ENCODE measurements at regions not wholly inside any gene's neighbourhood (a gene's known extent, or its start where the extent isn't known, plus 50 kb on each side); places are given as distances from the start of the nearest gene placed in this dataset.
A peak's percentile ranks its signal among the peaks of the same experiment; 100 is the strongest.
"Not testable (repeated sequence)": the region's sequence is repeated elsewhere in the genome, so short reads cannot be mapped to it uniquely, and the experiment has no call there.

GRCh38 chr9:34771007-34771406, 61.1 kb upstream of the CCL21 start:
- H3K27ac ChIP-seq: no peak overlapping the region
- no peaks in the 10 kb centered on the region for H3K9me3 ChIP-seq
- TF ChIP-seq CTCF (IDR thresholded peaks at IDR 0.05) (no peak), POLR2A (IDR thresholded peaks at IDR 0.05) (no peak)
- no peak overlapping the region for H3K4me3 ChIP-seq
- 87 to 93% methylated on average over 4 of the region's 4 CpGs for WGBS, 2 donors
- H3K4me1 ChIP-seq: no peaks in the 10 kb centered on the region
- no peaks in the 10 kb centered on the region for H3K27me3 ChIP-seq
- no peak for DNase-seq
- intact Hi-C loops (cut with DNase I; ENCODE audit: low total_unique reads): no loop called here
- H3K36me3 ChIP-seq (ENCODE audit: low read depth, missing control alignments): no peaks in the 10 kb centered on the region

- H3K36me3 ChIP-seq (ENCODE audit: low read depth, missing control alignments); H3K27me3 ChIP-seq; H3K4me3 ChIP-seq; intact Hi-C loops (cut with DNase I; ENCODE audit: low total_unique reads); H3K27ac ChIP-seq; H3K4me1 ChIP-seq; DNase-seq; H3K9me3 ChIP-seq: not testable (repeated sequence)
- WGBS, 2 donors: 67 to 76% methylated on average over 6 to 9 of the region's 9 CpGs
These were observed 57.2 kb upstream of the CCL21 start for GRCh38 chr9:34767087-34767486.

GRCh38 chr9:34760196-34761040, 50.5 kb upstream of the CCL21 start:
- H3K27me3 ChIP-seq; H3K9me3 ChIP-seq; intact Hi-C loops (cut with DNase I; ENCODE audit: low total_unique reads); H3K27ac ChIP-seq; H3K36me3 ChIP-seq (ENCODE audit: low read depth, missing control alignments); H3K4me1 ChIP-seq: not testable (repeated sequence)
- 24 to 41% methylated on average over 19 to 32 of the region's 32 CpGs for WGBS, 2 donors
- H3K4me3 ChIP-seq: peak overlapping the region in 1 of 2 donors; percentile 29
- DNase-seq: peak; percentile 82
- TF ChIP-seq CTCF (IDR thresholded peaks at IDR 0.05): peak; percentile 38 to 50 (median 46)

All from testis (tissue), 2 donors.